ENCODE measurements at regions not wholly inside any gene's neighbourhood (a gene's known extent, or its start where the extent isn't known, plus 50 kb on each side); places are given as distances from the start of the nearest gene placed in this dataset.

DNA sequence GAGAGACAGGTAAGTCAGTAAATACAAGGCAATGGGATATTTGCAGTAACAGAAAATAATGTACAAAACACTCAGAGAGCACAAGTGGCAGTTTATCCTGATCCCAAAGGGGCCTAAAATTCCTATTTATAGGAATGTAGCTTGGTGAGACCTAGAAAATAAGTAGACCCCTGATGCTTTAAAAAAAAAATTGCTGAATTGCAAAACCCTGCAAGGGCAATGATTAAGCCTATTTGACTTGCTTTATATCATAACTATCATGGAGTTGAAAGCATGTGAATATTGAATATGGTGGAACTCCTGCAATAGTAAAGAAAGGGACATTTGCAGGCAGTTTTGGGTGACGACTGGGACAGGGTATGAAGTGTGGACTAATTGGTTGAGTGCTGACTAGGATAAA, 101.9 kb upstream of the C1orf21 start:
- DNase-seq, result no peak

DNA sequence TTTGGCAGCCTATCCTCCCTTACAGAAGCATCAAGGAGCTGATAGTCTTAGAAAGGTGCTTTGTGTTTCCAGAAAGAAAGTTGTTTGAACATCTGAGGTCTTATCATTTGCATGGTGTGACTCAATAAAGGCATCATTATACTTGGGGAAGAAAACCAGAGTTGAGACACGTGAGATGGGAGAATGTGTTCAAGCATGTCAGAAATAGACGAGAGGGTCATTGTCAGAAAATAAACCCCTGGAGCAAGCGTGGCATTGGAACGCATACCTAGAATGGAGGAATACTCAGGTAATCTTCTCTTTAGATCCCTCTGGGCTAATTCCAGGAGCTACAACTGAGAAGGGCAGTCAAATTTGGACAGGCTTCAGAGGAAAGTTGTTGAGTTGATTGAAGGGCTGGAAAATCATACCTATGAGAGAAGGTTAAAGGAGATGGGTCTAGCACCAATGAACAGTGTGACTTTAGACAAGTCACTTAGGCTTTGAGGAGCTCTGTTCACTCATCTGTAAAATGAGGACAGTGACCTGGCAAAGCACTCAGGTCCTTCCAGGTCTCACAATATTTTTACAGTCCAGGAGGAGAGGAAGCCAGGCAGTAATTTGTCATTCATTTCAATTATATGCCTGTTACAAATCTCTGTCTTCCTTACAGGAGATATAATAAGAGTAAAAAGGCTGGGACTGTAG, 101.3 kb upstream of the C1orf21 start:
- DNase-seq, result no peak

DNA sequence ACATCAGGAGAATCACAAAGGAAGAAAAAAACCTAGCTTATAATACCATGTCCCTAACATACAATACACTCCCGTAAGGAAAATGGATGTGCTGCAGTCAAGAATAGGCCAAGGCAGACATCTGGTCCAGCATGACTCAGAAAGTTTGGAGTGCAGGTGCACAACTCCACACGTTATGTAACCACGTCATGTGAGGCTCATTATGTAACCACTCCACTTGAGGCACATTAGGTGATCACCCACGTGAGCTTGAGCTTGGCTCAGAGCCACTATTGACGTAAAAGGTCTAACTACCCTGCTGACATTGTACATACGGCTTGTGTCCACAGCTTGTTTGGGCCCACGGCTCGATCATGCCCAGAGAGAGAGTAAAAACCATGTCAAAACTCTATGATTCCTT, 99.8 kb upstream of the C1orf21 start:
- DNase-seq, result no peak

DNA sequence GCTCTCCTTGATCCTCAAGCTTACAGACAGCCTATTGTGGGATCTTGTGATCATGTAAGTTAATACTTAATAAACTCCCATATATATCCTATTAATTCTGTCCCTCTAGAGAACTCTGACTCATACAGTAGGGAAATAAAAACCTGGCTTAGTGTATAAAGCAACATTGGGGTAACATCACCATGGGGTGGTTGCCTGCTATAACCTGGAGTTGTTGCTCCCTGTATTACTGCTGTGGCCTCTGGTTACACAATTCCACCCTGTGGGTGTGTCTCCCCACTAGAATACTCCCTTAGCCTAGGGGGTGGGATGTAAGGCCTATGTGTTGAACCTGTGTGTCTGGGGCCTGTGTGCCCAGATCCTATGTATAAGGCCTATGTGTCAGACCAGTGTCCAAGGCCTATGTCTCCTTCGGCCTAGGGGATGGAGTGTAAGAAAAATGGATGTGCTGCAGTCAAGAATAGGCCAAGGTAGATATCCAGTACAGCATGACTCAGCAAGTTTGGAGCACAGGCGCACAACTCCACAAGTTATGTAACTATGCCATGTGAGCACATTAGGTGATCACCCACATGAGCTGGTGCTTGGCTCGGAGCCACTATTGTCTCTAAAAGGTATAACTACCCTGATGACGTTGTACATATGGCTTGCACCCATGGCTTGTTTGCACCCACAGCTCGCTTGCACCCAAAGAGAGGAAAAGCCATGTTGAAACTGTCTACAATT, 96.8 kb upstream of the C1orf21 start:
- DNase-seq, result no peak

DNA sequence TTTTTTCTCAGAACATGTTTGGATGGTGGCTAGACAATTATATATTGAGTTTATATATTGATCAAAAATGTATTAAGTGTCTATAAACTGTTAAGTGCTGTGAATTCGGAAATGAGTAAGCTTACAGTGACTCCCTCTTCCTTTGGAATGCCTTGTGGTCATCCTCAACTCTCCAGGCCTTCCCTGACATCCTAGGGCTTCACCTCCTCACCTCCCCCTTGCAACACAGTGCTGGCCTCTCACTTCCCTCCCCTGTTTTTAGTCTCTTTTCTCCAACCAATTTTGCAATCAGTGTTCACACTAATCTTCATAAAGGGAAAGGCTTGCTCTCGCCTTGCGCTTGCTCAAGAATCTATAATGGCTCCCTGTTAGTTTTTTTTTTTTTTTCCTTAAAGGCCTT, 95.1 kb upstream of the C1orf21 start:
- no peak for DNase-seq

DNA sequence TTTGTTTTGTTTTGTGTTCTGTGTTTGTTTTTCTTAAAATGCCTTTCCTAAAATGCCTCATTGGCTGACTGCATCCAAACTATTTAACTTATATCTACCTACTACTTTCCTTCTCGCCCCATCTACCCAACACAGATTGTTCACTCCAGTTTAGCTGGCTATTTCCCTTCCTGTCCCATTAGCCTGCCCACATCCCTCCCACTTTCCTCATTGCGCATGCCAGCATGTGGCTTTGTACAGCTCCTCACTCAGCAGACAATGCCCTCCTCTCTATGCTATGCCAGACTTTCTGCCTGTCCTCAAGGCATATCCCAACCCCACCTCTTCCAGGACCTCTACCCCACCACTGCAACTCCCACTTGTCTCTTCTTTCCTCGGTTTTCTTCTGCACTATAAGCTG, 94.7 kb upstream of the C1orf21 start:
- DNase-seq, result no peak

DNA sequence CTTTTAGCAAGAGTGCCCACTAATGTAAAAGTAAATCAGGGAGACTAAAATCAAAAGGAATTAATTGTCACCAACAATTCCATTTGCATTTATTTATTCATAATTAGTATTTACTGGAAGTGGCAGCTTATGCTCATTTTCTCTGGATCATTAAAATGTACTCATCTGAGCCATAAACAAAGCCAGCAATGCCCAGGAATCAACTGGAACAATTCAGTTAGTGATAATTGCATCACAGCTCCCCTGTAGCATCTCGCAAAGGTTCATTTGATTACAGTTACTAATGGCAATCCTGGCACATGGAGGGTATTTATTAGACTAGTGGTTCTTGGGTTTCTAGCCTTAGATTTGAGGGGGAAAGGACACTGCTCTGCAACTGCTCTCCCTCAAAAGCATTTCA, 92.7 kb upstream of the C1orf21 start:
- no peak for DNase-seq

DNA sequence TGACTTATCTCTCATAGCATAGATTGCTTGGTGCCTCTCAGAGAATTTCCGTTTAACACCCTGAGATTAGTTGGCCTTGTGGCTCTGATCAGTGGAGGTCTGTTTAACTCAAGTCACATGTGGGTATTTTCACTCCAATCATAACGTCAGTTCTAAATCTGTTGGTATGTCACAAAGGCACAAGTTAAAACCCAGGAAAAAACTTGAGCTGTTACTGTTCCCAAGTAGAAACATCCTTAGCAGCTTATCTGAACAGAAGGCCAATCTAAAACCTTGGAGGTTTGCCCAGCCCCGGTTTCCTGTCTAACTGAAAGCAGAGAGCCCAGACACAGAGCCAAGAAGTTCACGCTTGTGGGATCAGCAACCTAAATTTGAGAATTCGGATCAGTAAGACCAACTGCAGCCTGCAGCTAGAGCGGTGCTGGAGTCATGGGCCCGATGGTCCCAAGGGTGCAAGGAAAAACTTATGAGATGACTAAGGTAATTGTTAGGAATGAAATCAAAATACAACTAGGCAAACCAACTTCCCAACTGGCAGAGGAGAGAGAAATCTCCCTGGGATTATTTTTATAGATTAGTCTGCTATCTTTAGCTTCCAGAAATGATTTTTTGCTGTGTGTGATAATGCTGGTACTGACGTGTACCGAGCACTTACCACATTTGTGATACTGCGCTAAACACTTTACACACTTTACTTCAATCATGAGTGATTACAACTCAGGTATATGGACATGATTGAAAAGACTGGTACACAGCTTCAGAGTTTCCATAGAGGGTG, 90.2 kb upstream of the C1orf21 start:
- peak; percentile 83 for DNase-seq

DNA sequence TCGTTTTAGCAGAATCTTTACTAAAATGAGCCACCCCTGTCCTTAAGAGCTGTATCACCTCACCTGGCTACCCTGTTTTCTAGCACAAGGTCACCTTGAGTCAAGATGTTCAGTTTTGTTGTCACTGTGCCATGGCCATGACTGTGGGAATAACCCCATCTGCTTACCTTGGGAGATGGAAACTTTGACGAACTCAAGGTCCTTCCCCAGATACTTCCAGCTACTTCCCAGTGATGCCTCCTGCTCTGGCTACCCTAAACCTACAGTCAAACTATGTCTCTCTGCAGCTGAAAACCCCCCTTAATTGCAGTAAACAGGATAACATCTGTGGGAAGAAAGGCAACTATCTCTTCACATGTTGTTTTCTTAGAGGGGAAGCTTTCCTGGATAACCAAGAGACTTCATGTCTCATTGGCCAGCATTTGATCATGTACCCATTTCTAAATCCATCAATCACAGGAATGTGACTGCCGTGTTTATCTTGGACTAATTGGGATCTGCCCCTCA, 89.5 kb upstream of the C1orf21 start:
- no peak for DNase-seq

DNA sequence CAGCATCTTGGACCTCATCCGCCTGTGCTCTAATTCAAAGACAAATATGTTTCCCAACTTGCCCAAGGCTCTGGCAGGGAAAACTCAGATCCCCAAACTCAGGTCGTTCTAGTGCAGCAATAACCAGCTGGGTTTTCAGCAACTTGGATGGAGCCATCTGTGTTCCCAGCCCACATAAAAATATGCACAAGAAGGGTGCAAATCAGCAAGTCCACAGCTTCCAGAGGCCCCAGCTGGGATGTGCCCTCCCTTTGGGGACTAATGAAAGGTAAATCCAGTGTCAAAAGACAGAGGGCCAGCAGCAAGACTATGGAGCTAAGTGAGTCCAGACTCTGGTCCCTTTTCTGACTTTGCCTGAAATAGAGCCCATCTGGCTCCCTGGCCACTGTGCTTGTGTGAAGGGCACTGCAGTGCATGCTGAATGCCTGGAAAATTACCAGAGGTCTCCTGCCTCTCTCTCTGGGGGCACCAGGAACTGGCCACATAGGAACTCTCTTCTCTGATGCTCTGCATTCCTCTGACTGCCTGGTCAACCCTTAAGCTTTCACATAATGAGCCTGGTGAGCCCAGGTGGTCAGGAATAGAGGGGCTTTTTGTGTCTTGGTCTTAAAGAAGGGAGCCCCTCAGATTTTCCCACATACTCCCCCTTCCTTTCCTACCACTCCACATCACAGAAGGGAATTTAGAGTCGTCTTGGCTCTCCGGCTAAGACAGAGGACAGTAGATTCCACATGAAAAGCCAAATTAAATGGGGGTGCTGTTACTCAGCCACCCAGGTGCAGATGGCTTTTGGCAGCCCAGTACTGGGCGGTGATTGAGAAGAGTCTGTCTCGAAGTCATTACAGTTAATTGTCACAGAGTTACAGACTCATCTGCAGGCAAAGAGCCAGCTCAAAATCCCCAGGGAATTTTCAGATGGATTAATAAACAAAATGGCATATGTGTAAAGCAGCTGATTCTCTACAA, 88.1 kb upstream of the C1orf21 start:
- no peak for DNase-seq

DNA sequence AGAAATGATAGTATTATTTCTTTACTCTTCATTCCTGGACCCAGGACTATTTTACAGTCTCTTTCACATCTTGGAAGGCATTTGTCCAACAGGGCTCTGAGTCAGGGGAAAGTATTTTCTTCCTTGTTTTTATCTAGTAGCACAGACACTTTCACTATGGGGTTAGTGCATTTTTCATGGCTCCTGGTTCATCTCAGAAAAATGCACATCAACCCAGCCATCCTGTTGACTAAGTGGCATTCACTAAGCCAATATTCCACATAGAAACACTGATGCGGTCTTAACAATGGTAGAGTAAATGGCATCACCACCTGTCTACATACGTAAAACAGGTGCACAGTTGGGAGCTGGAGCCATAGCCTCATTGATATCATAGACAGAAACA, 87.4 kb upstream of the C1orf21 start:
- DNase-seq, result no peak

DNA sequence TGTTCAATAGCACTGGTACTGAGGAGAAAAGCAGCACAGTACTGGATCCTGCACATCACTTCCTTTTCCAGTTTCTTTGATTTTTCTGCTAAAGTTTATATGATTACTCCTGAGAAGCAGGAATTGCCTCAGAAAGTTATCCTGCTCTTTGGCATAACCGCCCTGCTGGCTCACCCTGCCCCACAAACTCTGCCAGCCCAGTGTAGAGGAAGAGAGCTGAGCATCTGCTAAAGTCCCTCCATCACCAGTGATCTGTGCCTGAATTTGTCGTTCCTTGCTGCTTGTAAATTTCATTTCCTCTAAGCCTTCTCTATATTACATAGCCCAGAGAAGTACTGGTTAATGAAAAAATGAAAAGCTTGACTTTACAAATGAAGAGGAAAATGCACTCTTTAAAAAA, 87.0 kb upstream of the C1orf21 start:
- no peak for DNase-seq

DNA sequence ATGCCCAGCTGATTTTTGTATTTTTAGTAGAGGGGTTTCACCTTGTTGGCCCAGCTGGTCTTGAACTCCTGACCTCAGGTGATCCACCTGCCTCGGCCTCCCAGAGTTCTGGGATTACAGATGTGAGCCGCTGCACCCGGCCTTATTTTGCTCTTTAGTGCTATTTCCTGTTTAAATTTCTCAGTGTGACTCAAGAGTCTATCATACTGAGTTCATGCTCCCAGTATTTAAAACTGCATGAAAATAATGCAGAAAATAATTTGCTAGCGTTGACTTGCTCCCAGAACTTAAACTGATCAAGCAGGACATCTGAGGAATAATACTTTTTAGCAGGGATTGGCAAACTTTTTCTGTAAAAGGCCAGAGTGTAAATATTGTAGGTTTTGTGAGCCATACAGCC, 86.4 kb upstream of the C1orf21 start:
- DNase-seq, result no peak

DNA sequence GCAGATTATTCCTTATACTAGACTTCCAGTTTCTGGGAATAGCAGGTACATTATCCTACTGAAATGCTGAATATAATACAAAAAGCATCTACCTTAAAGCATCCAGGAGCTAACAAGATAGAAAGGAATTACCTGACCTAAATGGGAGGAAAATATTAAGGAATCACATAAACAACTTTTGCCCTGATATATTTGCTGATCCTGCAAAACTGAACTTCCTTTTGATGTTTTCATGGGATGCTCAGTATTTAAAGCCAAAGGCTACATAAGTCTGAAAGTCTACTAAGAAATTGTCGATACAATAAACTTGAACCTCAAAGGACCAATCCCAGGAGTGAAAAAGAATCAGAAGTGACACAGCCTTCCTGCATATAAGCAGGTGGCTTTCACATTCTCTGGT, 85.6 kb upstream of the C1orf21 start:
- DNase-seq, result no peak

DNA sequence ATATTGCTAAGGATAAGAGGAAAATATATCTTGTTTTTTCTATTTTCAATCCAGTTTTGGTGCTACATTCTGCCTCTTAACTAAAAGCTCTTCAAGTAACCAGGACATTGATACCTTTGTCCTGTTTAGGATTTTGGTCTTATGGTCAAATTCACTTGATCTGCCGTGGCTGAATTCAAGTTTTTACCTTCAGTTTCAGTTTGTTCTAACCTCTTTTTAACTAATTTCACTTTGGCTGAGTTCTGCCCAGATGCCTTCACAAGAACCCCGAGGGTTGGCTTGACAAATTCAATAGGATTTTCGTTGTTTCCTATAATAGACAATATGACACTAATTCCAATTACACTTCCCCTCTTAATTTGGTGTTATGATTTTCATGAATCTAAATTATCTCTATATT, 84.5 kb upstream of the C1orf21 start:
- no peak for DNase-seq

DNA sequence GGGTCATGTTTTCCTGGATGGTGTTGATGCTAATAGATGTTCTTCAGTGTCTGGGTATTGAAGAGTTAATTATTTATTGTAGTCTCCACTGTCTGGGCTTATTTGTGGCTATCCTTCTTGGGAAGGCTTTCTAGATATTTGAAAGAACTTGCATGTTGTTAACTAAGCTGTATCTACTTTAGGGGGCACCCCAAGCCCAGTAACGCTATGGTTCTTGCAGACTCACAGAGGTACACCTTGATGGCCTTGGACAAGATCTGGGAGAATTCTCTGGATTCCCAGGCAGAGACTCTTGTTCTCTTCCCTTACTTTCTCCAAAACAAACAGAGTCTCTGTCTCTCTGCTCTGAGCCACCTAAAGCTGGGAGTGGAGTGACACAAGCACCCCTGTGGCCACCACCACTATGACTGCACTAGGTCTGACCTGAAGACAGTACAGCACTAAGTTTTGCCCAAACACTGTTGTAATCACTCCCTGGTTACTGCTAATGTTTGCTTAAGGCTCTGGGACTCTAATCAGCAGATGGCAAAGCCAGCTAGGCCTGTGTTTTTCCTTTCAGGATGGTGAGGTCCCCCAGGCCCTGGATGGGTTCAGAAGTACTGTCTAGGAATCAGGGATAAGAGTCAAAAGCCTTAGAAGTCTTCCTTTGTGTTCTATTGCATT, 76.5 kb upstream of the C1orf21 start:
- DNase-seq, result no peak

DNA sequence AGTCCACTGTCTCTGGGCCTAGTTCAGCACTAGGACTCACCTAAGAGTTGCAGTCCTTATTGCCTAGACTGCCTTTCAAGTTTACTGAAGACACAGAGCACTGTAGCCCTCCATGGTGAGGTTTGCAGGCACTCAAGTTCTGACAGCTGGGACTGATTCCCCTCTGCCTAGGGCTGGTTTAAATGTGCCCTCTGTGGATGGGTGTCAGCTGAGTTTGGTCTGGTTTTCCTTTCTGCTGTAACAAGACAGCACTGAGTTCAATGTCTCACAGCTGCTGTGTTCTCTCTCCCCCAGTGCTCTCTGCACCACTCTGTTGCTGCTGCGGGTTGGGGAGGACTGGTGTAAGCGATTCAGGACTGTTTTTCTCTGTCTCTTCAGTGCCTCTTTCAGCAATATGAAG, 75.2 kb upstream of the C1orf21 start:
- no peak for DNase-seq

DNA sequence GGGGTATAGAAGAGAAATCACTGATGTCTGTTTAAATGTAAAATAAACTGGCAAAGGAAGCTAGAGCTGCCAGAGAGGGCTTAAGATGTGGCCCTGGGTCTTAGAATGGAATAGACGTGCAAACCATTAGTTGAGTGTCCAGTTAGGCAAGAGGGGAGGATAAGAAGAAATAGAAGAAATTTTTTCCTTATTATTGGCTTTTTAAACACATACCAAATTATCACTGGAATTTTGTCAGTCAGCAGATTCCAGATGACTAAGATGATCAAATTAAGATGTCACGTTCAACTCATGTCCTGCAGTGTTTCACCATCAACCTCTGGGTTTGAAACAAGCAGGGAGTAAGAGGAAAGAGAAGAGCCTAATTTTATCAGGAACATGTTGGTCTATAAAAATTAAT, 71.6 kb upstream of the C1orf21 start:
- DNase-seq, result no peak

DNA sequence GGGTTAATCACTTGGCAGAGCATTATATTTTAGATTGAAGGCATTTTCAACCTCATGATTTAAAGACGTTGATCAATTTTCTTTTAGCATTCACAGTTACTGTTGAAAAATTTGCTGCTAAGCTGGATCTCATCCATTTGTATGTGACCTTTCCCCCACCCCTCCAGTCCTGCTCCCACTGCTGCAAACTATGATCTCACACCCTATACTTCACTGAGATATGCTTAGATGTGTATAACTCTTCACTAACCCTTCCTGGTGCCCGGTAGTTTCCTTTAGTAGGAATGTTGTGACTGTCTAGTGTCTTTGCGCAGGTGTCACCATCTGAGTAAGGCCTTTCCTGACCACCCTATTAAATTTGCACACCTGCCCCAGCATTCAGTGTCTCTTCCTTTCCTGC, 67.0 kb upstream of the C1orf21 start:
- DNase-seq, result no peak

DNA sequence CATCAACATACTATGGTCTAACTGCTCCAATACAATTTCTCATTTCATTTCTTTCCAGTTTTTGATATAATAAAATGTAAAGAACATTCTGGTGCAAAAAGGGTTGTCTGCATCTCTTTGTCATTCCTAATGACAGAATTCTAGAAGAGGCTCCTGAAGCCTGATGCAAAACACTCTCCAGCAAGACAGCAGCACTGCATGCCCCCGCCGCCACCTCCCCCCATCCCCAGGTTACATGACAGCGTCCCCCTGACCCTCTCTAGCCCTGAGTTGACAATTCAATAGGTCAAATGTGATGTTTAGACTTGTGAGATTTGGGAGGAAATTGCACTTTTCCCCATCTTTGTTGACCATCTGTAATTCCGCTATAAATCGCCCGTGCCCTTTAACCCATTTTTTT, 64.6 kb upstream of the C1orf21 start:
- no peak for DNase-seq

DNA sequence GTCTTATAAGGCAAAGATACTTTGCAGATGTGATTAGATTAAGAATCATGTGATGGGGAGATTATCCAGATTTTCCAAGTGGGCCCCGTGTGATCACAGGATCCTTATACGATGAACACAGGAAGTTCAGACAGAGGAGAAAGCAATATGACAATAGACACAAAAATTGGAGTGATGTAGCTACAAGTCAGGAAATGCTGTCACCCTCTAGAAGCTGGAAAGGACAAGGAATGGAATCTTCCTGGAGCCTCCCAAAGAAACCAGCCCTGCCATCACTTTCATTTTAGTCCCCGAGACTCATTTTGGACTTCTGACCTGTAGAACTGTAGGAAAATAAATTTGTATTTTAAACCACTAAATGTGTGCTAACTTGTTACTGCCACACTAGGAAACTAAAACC, 61.9 kb upstream of the C1orf21 start:
- no peak for DNase-seq

DNA sequence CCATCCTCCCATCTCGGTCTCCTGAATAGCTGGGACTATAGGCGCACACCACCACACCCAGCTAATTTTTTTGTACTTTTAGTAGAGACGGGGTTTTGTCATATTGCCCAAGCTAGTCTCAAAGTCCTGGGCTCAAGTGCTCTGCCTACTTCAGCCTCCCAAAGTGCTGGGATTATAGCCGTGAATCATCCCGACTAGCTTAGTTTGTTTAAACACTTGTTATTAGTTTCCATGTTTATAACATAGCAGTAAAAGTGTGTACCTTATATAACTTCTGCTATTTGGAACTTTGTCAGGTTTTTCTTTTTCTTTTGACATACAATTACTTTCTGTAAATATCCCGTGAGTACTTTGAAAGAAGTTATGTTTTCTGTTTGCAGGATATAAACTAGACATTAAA, 60.6 kb upstream of the C1orf21 start:
- no peak for DNase-seq

All from hematopoietic multipotent progenitor cell treated with erythropoietin and hydrocortisone succinate and interleukin-3 and kit ligand, for 8 days (in vitro differentiated cells).